GM23248 (cell line): ENCODE measurements at regions not wholly inside any gene's neighbourhood (a gene's known extent, or its start where the extent isn't known, plus 50 kb on each side); places are given as distances from the start of the nearest gene placed in this dataset.

ENCODE experiments used
- DNase-seq: peaks from one replicate; pipeline ENCODE4 v3.0.0-alpha.2; 2015
- H2AFZ ChIP-seq: fragments of 200-600 bp; sonication (generic); 2 replicates; pipeline ENCODE4 v1.6.1; 2016; ENCODE audit warnings: antibody characterized with exemption
- H3F3A ChIP-seq: fragments of 200-600 bp; sonication (generic); 2 replicates; pipeline ENCODE4 v1.6.1; 2016; ENCODE audit warnings: mild to moderate bottlenecking, antibody characterized with exemption, mixed run types; ENCODE audit not compliant: insufficient read depth
- H3K27ac ChIP-seq: fragments of 200-600 bp; sonication (generic); 2 replicates; pipeline ENCODE4 v1.5.1; 2016; ENCODE audit warnings: mild to moderate bottlenecking
- H3K27me3 ChIP-seq: fragments of 200-600 bp; sonication (generic); replicated peaks from 2 replicates; pipeline ENCODE4 v1.6.1; 2016; ENCODE audit warnings: mild to moderate bottlenecking; ENCODE audit not compliant: insufficient read depth
- H3K36me3 ChIP-seq: fragments of 200-600 bp; sonication (generic); 2 replicates; pipeline ENCODE4 v1.6.1; 2016; ENCODE audit warnings: low read depth, mild to moderate bottlenecking
- H3K4me1 ChIP-seq: fragments of 200-600 bp; sonication (generic); 2 replicates; pipeline ENCODE4 v1.6.1; 2016; ENCODE audit warnings: mild to moderate bottlenecking; ENCODE audit not compliant: insufficient read depth
- H3K4me2 ChIP-seq: fragments of 200-600 bp; sonication (generic); one replicate; pipeline ENCODE4 v1.6.1; 2016; ENCODE audit warnings: mild to moderate bottlenecking; ENCODE audit not compliant: unreplicated experiment
- H3K4me3 ChIP-seq: fragments of 200-600 bp; sonication (generic); 2 replicates; pipeline ENCODE4 v1.5.1; 2016; ENCODE audit warnings: mild to moderate bottlenecking
- H3K79me2 ChIP-seq: fragments of 200-600 bp; sonication (generic); 2 replicates; pipeline ENCODE4 v1.6.1; 2016; ENCODE audit warnings: mild to moderate bottlenecking; ENCODE audit not compliant: insufficient read depth
- H3K9ac ChIP-seq: fragments of 200-600 bp; sonication (generic); 2 replicates; pipeline ENCODE4 v1.6.1; 2016; ENCODE audit warnings: mild to moderate bottlenecking
- H3K9me2 ChIP-seq: fragments of 200-600 bp; sonication (generic); 2 replicates; pipeline ENCODE4 v1.6.1; 2016; ENCODE audit warnings: mixed run types, mild to moderate bottlenecking, moderate library complexity; ENCODE audit not compliant: insufficient read depth
- H3K9me3 ChIP-seq: fragments of 200-600 bp; sonication (generic); one replicate; pipeline ENCODE4 v1.6.1; 2017; ENCODE audit warnings: low read depth
- H4K20me1 ChIP-seq: fragments of 200-600 bp; sonication (generic); 2 replicates; pipeline ENCODE4 v1.6.0; 2016; ENCODE audit not compliant: insufficient read depth
- EZH2 ChIP-seq: fragments of 200-600 bp; sonication (generic); IDR thresholded peaks from 2 replicates; pipeline ENCODE4 v1.6.1; 2018; ENCODE audit warnings: antibody characterized with exemption, mild to moderate bottlenecking; ENCODE audit not compliant: insufficient read depth, poor library complexity, severe bottlenecking
- EZH2phosphoT487 ChIP-seq: fragments of 200-600 bp; sonication (generic); IDR thresholded peaks from 2 replicates; pipeline ENCODE4 v1.6.1; 2018; ENCODE audit warnings: antibody characterized with exemption, moderate library complexity, mild to moderate bottlenecking, low read depth; ENCODE audit not compliant: insufficient read depth
- WGBS, 2 experiments: methylation state at CpG; one replicate each; pipeline ENCODE4 v1.1.6; 2015 to 2017; ENCODE audit warnings: low lambda C conversion rate in 2 of 2, low coverage in 1 of 2; ENCODE audit errors: missing lambda C conversion rate in 2 of 2; 5-methylcytosine and 5-hydroxymethylcytosine counted together
- in situ Hi-C: fragments of 300-500 bp; cut with MboI; formaldehyde crosslinking; loops from 2 replicates; pipeline ENCODE4 v1.15.0; 2020

DNA sequence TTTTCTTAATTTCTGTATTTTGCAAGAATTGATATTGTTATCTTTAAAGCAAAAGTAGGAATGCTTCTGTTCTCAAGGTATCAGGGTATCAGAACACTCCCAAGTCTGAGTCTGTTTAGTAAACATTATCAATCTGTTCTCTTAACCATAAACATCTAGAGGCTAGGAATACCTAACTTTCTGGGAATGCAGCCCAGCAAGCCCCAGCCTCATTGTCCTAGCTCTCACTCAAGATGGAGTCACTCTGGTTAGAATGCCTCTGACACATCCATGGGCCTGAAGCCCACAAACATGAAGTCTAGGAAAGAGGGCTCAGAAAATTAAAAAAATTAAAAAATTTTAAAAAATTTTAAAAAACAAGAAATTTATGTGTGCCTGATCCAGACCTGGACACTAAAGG, 315.1 kb upstream of the DKK2 start:
- Histone ChIP-seq H3K4me3 (no peak overlapping the region), H3K27me3 (no peaks in the 10 kb centered on the region), H3K27ac (no peak overlapping the region), H4K20me1 (no peaks in the 10 kb centered on the region), H3K9ac (no peak overlapping the region), H3F3A (no peaks in the 10 kb centered on the region), H3K36me3 (no peaks in the 10 kb centered on the region), H3K4me2 (no peak overlapping the region), H3K9me3 (no peaks in the 10 kb centered on the region), H3K79me2 (no peaks in the 10 kb centered on the region), H3K9me2 (no peaks in the 10 kb centered on the region), H2AFZ (no peak overlapping the region), H3K4me1 (peaks cover 6% of the 10 kb centered on the region; the same call in 1 of the 2 replicates)
- TF ChIP-seq EZH2 (no peak), EZH2phosphoT487 (no peak)
- in situ Hi-C loops, result no loop called here
- DNase-seq, result no peak

DNA sequence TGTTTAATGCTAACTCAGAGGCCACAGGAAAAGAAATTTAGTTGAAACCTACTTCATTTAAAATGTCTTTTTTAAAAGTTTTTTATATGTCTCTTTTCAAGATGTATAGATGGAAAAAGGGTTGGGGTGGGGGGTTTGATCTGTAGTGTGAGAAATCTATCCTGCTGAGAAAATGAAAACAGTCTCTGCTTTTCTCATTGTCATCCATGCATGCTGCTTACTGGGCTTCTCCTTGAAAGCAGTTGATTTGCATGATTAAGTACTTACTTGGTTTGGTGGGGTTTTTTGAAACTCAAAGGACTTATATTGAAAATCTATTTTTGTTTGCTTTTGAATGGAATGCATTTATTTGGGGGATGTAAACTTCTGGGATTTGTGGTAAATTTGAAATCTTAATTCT, 313.6 kb upstream of the DKK2 start:
- Histone ChIP-seq H3K4me3 (no peak overlapping the region), H3K9me3 (no peaks in the 10 kb centered on the region), H3F3A (no peaks in the 10 kb centered on the region), H3K36me3 (no peaks in the 10 kb centered on the region), H4K20me1 (no peaks in the 10 kb centered on the region), H3K79me2 (no peaks in the 10 kb centered on the region), H3K4me2 (no peak overlapping the region), H3K9ac (no peak overlapping the region), H3K27me3 (no peaks in the 10 kb centered on the region), H3K9me2 (no peaks in the 10 kb centered on the region), H3K4me1 (peaks cover 6% of the 10 kb centered on the region; the same call in 1 of the 2 replicates), H3K27ac (no peak overlapping the region), H2AFZ (no peak overlapping the region)
- no peak for TF ChIP-seq EZH2phosphoT487
- no peak for TF ChIP-seq EZH2
- DNase-seq, result no peak
- in situ Hi-C loops, result no loop called here

DNA sequence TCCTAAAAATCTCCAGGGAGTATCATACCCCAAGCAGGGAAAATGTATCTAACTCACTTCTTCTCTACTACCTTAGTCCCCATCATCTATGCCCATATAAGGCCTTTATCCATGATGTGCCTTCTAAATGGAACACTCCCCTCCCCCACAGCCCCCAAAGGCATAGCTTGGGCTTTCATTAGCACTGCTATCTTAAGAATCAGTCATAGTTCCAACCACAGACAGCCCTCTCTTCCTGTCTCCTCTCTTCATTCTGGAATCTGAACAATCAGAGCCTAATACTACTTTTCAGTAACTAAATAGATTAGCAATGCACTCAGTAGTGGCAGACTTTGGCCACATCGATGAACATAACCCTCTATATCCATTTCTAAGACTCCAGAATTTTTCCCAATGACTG, 313.2 kb upstream of the DKK2 start:
- peak; percentile 10 for DNase-seq
- in situ Hi-C loops, result no loop called here
- no peaks in the 10 kb centered on the region for H3F3A ChIP-seq
- no peaks in the 10 kb centered on the region for H3K9me2 ChIP-seq
- H3K27ac ChIP-seq, result no peak overlapping the region
- H3K4me1 ChIP-seq, result peaks cover 6% of the 10 kb centered on the region; the same call in 1 of the 2 replicates
- H3K9ac ChIP-seq, result no peak overlapping the region
- no peaks in the 10 kb centered on the region for H3K36me3 ChIP-seq
- no peaks in the 10 kb centered on the region for H3K9me3 ChIP-seq
- WGBS, 2 experiments, result 81 to 94% methylated on average over 1 of the region's 1 CpG
- no peak overlapping the region for H3K4me3 ChIP-seq
- H3K79me2 ChIP-seq, result no peaks in the 10 kb centered on the region
- H3K4me2 ChIP-seq, result no peak overlapping the region
- no peaks in the 10 kb centered on the region for H3K27me3 ChIP-seq
- H4K20me1 ChIP-seq, result no peaks in the 10 kb centered on the region
- TF ChIP-seq EZH2 (no peak), EZH2phosphoT487 (no peak)
- H2AFZ ChIP-seq, result no peak overlapping the region

DNA sequence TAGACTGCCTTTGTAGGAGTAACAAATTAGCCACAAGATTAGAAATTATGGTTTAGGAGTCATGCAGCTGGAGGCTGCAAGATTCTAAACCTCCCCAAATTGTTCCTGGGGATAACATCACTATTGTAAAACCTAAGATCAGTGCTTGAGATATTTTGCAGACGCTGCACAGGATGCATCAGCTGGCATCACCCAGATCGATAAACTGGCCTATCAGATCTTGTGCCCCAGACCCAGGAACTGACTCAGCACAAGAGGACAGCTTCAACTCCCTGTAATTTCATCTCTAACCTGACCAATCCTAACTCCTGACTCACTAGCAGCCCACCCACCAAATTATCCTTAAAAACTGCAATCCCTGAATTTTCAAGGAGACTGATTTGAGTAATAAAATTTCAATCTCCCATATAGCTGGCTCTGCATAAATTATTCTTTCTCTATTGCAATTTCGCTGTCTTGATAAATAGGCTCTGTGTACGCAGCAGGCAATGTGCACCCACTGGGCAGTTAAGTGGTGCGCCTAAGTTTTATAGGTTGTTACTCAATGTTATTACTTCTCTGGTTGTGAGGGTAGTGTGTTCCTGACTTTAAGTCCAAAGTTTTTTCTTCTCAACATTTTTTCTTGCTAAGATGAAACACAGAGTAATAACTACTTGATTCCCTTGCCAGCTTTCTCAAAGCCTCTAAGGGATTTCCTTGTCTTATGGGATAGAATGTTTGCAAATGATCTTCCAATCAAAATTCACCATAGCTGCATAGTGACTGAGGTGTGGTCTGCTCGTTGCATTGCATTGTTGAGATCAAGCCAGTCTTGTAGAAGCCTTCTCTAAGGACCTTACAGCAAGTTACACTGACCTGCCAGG, 312.3 kb upstream of the DKK2 start:
- H3K4me3 ChIP-seq, result no peak overlapping the region
- H4K20me1 ChIP-seq, result no peaks in the 10 kb centered on the region
- H3K36me3 ChIP-seq, result no peaks in the 10 kb centered on the region
- H3K4me1 ChIP-seq, result peaks cover 6% of the 10 kb centered on the region; the same call in 1 of the 2 replicates
- DNase-seq, result no peak
- H3K79me2 ChIP-seq, result no peaks in the 10 kb centered on the region
- no peaks in the 10 kb centered on the region for H3K27me3 ChIP-seq
- no peak overlapping the region for H3K4me2 ChIP-seq
- H3K27ac ChIP-seq, result no peak overlapping the region
- WGBS, 2 experiments, result 88 to 89% methylated on average over 6 of the region's 6 CpGs
- no peaks in the 10 kb centered on the region for H3F3A ChIP-seq
- H3K9me2 ChIP-seq, result no peaks in the 10 kb centered on the region
- in situ Hi-C loops, result no loop called here
- no peaks in the 10 kb centered on the region for H3K9me3 ChIP-seq
- no peak overlapping the region for H3K9ac ChIP-seq
- H2AFZ ChIP-seq, result no peak overlapping the region
- TF ChIP-seq EZH2phosphoT487, result no peak
- no peak for TF ChIP-seq EZH2
